Astrocyte (in vitro differentiated cells and primary cell): ENCODE measurements at regions not wholly inside any gene's neighbourhood (a gene's known extent, or its start where the extent isn't known, plus 50 kb on each side); places are given as distances from the start of the nearest gene placed in this dataset.

Experiments used
- EZH2 ChIP-seq: IDR thresholded peaks from 2 replicates; pipeline ENCODE4 v1.6.1; 2012; ENCODE audit warnings: mild to moderate bottlenecking, low read length, inconsistent platforms; ENCODE audit not compliant: insufficient read depth
- TF ChIP-seq, protein P1 (sequence below): IDR thresholded peaks from 2 replicates; pipeline ENCODE4 v1.5.1; 2011; ENCODE audit warnings: low read depth, mild to moderate bottlenecking, inconsistent platforms, low read length, moderate library complexity; ENCODE audit not compliant: insufficient read depth

DNA sequence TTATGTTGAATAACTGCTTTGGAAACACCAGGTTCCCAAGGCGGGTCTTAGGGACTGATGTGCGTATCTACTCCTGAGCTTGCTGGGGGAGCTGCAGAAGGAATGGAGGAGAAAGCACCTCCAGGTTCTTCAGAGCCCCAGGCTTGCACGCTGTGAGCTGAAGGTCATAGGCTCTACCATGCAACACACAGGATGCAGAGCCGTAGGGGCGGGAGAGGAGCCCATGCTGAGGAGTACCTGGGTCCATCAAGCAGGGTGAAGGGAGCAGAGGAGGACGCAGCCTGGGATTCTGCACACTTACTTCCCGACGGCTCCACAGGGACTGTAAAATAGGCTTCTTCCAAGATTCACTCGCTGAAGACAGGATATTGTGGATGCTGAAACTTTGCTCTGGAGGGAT, 426.5 kb upstream of the FRG1 start:
- TF ChIP-seq, protein P1, sequence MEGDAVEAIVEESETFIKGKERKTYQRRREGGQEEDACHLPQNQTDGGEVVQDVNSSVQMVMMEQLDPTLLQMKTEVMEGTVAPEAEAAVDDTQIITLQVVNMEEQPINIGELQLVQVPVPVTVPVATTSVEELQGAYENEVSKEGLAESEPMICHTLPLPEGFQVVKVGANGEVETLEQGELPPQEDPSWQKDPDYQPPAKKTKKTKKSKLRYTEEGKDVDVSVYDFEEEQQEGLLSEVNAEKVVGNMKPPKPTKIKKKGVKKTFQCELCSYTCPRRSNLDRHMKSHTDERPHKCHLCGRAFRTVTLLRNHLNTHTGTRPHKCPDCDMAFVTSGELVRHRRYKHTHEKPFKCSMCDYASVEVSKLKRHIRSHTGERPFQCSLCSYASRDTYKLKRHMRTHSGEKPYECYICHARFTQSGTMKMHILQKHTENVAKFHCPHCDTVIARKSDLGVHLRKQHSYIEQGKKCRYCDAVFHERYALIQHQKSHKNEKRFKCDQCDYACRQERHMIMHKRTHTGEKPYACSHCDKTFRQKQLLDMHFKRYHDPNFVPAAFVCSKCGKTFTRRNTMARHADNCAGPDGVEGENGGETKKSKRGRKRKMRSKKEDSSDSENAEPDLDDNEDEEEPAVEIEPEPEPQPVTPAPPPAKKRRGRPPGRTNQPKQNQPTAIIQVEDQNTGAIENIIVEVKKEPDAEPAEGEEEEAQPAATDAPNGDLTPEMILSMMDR = no peak
- TF ChIP-seq EZH2 = no peak
